Loucy (cell line): ENCODE measurements at regions not wholly inside any gene's neighbourhood (a gene's known extent, or its start where the extent isn't known, plus 50 kb on each side); places are given as distances from the start of the nearest gene placed in this dataset.

Source experiments
- EZH2phosphoT487 ChIP-seq: fragments of 200-600 bp; IDR thresholded peaks from 2 replicates; pipeline ENCODE4 v1.6.1; 2018; ENCODE audit warnings: antibody characterized with exemption, mild to moderate bottlenecking, moderate library complexity, borderline replicate concordance
- TF ChIP-seq, protein P1 (sequence below): fragments of 200-600 bp; sonication (generic); conservative IDR thresholded peaks from 2 replicates; pipeline ENCODE4 v1.5.1; 2014; ENCODE audit warnings: mild to moderate bottlenecking, antibody characterized with exemption, low read length

DNA sequence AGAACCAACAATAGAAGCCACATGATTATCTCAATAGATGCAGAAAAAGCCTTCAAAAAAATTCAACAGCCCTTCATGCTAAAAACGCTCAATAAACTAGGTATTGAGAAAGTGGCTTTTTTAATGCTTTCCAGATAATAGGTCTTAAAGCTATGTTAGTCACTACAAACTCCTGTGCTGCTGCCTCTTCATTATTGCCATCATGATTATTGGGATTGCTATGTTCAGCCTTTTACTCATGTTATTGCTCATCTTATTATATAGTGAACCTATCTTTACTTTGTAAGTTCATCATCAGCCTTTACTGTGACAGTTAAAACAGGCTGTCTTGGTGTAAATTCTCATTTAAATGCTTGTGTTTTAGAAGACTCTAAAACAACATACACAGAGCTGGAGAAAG, 1557.2 kb upstream of the ZEB2 start:
- TF ChIP-seq, protein P1, sequence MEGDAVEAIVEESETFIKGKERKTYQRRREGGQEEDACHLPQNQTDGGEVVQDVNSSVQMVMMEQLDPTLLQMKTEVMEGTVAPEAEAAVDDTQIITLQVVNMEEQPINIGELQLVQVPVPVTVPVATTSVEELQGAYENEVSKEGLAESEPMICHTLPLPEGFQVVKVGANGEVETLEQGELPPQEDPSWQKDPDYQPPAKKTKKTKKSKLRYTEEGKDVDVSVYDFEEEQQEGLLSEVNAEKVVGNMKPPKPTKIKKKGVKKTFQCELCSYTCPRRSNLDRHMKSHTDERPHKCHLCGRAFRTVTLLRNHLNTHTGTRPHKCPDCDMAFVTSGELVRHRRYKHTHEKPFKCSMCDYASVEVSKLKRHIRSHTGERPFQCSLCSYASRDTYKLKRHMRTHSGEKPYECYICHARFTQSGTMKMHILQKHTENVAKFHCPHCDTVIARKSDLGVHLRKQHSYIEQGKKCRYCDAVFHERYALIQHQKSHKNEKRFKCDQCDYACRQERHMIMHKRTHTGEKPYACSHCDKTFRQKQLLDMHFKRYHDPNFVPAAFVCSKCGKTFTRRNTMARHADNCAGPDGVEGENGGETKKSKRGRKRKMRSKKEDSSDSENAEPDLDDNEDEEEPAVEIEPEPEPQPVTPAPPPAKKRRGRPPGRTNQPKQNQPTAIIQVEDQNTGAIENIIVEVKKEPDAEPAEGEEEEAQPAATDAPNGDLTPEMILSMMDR: no peak
- no peak for TF ChIP-seq EZH2phosphoT487
